Mammary epithelial cell (primary cell): ENCODE measurements at regions not wholly inside any gene's neighbourhood (a gene's known extent, or its start where the extent isn't known, plus 50 kb on each side); places are given as distances from the start of the nearest gene placed in this dataset.

Source experiments
- CTCF ChIP-seq, 2 donors: IDR thresholded peaks in 1 of 2; conservative IDR thresholded peaks in 1 of 2; 2 replicates each; pipeline ENCODE4 v1.5.1; 2011 to 2012; ENCODE audit warnings: inconsistent platforms in 2 of 2, low read length in 2 of 2, mild to moderate bottlenecking in 2 of 2, control low read depth in 1 of 2, low read depth in 1 of 2; ENCODE audit not compliant: insufficient read depth in 1 of 2; ENCODE audit errors: extremely low read depth in 1 of 2
- EZH2 ChIP-seq: IDR thresholded peaks from 2 replicates; pipeline ENCODE4 v1.6.1; 2012; ENCODE audit warnings: low read length, inconsistent platforms, borderline replicate concordance

GRCh38 chr4:147355847-147356246 lies 125.0 kb upstream of the EDNRA start:
- TF ChIP-seq CTCF (conservative IDR thresholded peaks at IDR 0.05 in 1 of 2, IDR thresholded peaks at IDR 0.05 in 1 of 2; ENCODE audit: extremely low read depth in 1 of 2, insufficient read depth in 1 of 2, low read depth in 1 of 2, low read length in 2 of 2) = no peak
- TF ChIP-seq EZH2 = no peak
